Stomach (tissue), 4 donors: ENCODE measurements at regions not wholly inside any gene's neighbourhood (a gene's known extent, or its start where the extent isn't known, plus 50 kb on each side); places are given as distances from the start of the nearest gene placed in this dataset.

Experiments
- CTCF ChIP-seq, 7 experiments: fragments of 450-650 bp in 4 of 7; fragments of 200-600 bp in 3 of 7; sonication (generic) in 3 of 7; IDR thresholded peaks; one replicate each; pipeline ENCODE4 v1.5.1; 2016 to 2019; ENCODE audit warnings: antibody characterized with exemption in 7 of 7, control low read depth in 2 of 7, mild to moderate bottlenecking in 1 of 7
- EP300 ChIP-seq: sonication (generic); formaldehyde crosslinking; IDR thresholded peaks from one replicate; pipeline ENCODE4 v1.6.1; 2017; ENCODE audit warnings: antibody characterized with exemption
- POLR2AphosphoS5 ChIP-seq, 3 donors: sonication (generic); formaldehyde crosslinking; IDR thresholded peaks; one replicate each; pipeline ENCODE4 v1.6.1; 2016; ENCODE audit warnings: antibody characterized with exemption in 3 of 3

DNA sequence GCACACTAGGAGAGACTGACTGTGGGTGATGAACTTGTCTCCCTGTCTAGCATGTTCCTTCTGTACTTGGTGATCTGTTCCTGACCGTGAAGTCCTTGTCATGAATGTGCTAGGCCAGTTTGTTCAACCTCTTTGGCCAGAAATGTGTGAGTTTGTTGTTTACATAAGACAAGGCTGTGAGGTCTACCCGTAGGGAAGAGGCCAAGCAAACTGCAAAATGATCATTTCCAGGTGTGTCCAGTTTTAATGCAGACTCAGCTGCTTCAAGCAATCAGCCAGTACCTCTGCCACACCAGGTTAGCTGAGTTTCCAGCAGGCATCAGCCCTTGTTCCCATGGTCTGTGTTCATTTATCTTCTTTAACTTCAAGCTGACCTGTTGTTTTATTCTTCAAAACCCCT, 440.2 kb downstream of the FUT8 start:
- TF ChIP-seq EP300 (no peak), POLR2AphosphoS5 (IDR thresholded peaks at IDR 0.05) (no peak), CTCF (IDR thresholded peaks at IDR 0.05) (no peak)
